T-cell (primary cell): ENCODE measurements at regions not wholly inside any gene's neighbourhood (a gene's known extent, or its start where the extent isn't known, plus 50 kb on each side); places are given as distances from the start of the nearest gene placed in this dataset.

Source experiments
- ATAC-seq, 4 experiments: fragments of 200-7000 bp in 3 of 4; fragments of 150-1000 bp in 1 of 4; cut with Tn5 transposase; replicated peaks in 1 of 4; 1 replicate in 3 of 4; 2 replicates in 1 of 4; pipeline ENCODE4 v1.10.0; 2021; ENCODE audit warnings: moderate library complexity in 3 of 4, mild to moderate bottlenecking in 2 of 4, moderate number of reproducible peaks in 1 of 4
- CTCF ChIA-PET, 2 donors: fragments of 300-600 bp; sonication (Branson Sonifier 250); formaldehyde crosslinking; loops; one replicate each; lab custom pipeline; 2022; ENCODE audit warnings: antibody characterized with exemption in 2 of 2; lab: Charles Lee
- POLR2A ChIA-PET, 2 donors: fragments of 300-600 bp; sonication (Branson Sonifier 250); formaldehyde crosslinking; loops; one replicate each; lab custom pipeline; 2022; ENCODE audit warnings: antibody characterized with exemption in 2 of 2; lab: Charles Lee
- DNase-seq, 35 experiments: peaks; one replicate each; pipeline versions ENCODE4 v3.0.0 to v3.0.0-alpha.2; 2013 to 2023
- H3K27ac ChIP-seq: one replicate; pipeline ENCODE4 v1.5.1; 2013; ENCODE audit warnings: low read length
- H3K27me3 ChIP-seq, 2 experiments: replicated peaks in 1 of 2; 1 replicate in 1 of 2; 2 replicates in 1 of 2; pipeline versions ENCODE4 v1.6.1 to v1.7.0; 2013; ENCODE audit warnings: low read length in 1 of 2, mixed read lengths in 1 of 2; ENCODE audit not compliant: control insufficient read depth in 2 of 2, insufficient read depth in 2 of 2; ENCODE audit errors: extremely low read depth in 1 of 2
- H3K36me3 ChIP-seq, 2 donors: 1 replicate in 1 of 2; 2 replicates in 1 of 2; pipeline versions ENCODE4 v1.6.1 to v1.7.0; 2013; ENCODE audit warnings: low read length in 1 of 2; ENCODE audit not compliant: control insufficient read depth in 2 of 2, insufficient read depth in 1 of 2; ENCODE audit errors: extremely low read depth in 1 of 2
- H3K4me1 ChIP-seq, 2 experiments: 1 replicate in 1 of 2; 2 replicates in 1 of 2; pipeline versions ENCODE4 v1.6.1 to v1.7.0; 2013; ENCODE audit warnings: low read length in 2 of 2, mixed read lengths in 1 of 2; ENCODE audit not compliant: insufficient read depth in 2 of 2, control insufficient read depth in 1 of 2; ENCODE audit errors: extremely low read depth in 1 of 2
- H3K4me3 ChIP-seq, 2 donors: 1 replicate in 1 of 2; 2 replicates in 1 of 2; pipeline versions ENCODE4 v1.5.1 to v1.7.0; 2013; ENCODE audit warnings: mild to moderate bottlenecking in 2 of 2, low read length in 1 of 2, moderate library complexity in 1 of 2; ENCODE audit not compliant: control insufficient read depth in 1 of 2; ENCODE audit errors: extremely low read depth in 1 of 2
- H3K9me3 ChIP-seq: 2 replicates; pipeline ENCODE4 v1.7.0; 2013
- H3K27ac Mint-ChIP-seq, 2 donors: one replicate each; pipeline ENCODE4 v1.8.0; 2020 to 2021; ENCODE audit warnings: mild to moderate bottlenecking in 2 of 2, mixed read lengths in 2 of 2
- H3K27me3 Mint-ChIP-seq, 2 donors: one replicate each; pipeline ENCODE4 v1.8.0; 2021 to 2022; ENCODE audit warnings: mixed read lengths in 2 of 2
- H3K36me3 Mint-ChIP-seq: one replicate; pipeline ENCODE4 v1.8.0; 2021; ENCODE audit warnings: mixed read lengths
- H3K4me1 Mint-ChIP-seq, 3 donors: one replicate each; pipeline ENCODE4 v1.8.0; 2020 to 2022; ENCODE audit warnings: mixed read lengths in 3 of 3, mild to moderate bottlenecking in 1 of 3
- H3K4me3 Mint-ChIP-seq, 3 donors: one replicate each; pipeline ENCODE4 v1.8.0; 2020 to 2022; ENCODE audit warnings: mild to moderate bottlenecking in 3 of 3, mixed read lengths in 3 of 3, moderate library complexity in 3 of 3
- H3K9me3 Mint-ChIP-seq, 3 donors: one replicate each; pipeline ENCODE4 v1.8.0; 2020 to 2022; ENCODE audit warnings: mixed read lengths in 3 of 3
- WGBS: methylation state at CpG from one replicate; pipeline ENCODE4 v1.1.5; 2013; ENCODE audit warnings: missing lambda C conversion rate; ENCODE audit not compliant: insufficient coverage; 5-methylcytosine and 5-hydroxymethylcytosine counted together

- H3K4me3 ChIP-seq = no peak overlapping the region
- no peak overlapping the region for H3K4me3 Mint-ChIP-seq
- no peaks in the 10 kb centered on the region for H3K4me1 ChIP-seq
- H3K27me3 Mint-ChIP-seq = peaks cover 19 to 20% of the 10 kb centered on the region in 2 donors
- no peaks in the 10 kb centered on the region for H3K4me1 Mint-ChIP-seq
- no peaks in the 10 kb centered on the region for H3K9me3 Mint-ChIP-seq
- no peaks in the 10 kb centered on the region for H3K9me3 ChIP-seq
- H3K36me3 Mint-ChIP-seq = no peaks in the 10 kb centered on the region
- peaks cover 3 to 31% of the 10 kb centered on the region in 2 experiments for H3K27me3 ChIP-seq
- ChIA-PET POLR2A (no interaction called here), CTCF (no interaction called here)
- DNase-seq = no peak
- no peak overlapping the region for H3K27ac ChIP-seq
- no peak for ATAC-seq
- H3K27ac Mint-ChIP-seq = no peak overlapping the region
- H3K36me3 ChIP-seq = no peaks in the 10 kb centered on the region
- 63% methylated on average over 3 of the region's 13 CpGs for WGBS
Measured at GRCh38 chr1:29444782-29445729, 208.7 kb downstream of the PTPRU start.

- Mint-ChIP-seq H3K36me3 (no peaks in the 10 kb centered on the region), H3K27ac (no peak overlapping the region), H3K9me3 (no peaks in the 10 kb centered on the region), H3K4me1 (no peaks in the 10 kb centered on the region), H3K27me3 (peaks cover 19 to 20% of the 10 kb centered on the region in 2 donors), H3K4me3 (no peak overlapping the region)
- H3K27me3 ChIP-seq = peaks cover 3 to 28% of the 10 kb centered on the region in 2 experiments
- POLR2A ChIA-PET = no interaction called here
- H3K4me3 ChIP-seq = no peak overlapping the region
- DNase-seq (no peak), ATAC-seq (no peak)
- 74% methylated on average over 6 of the region's 8 CpGs for WGBS
- CTCF ChIA-PET = no interaction called here
- H3K36me3 ChIP-seq = no peaks in the 10 kb centered on the region
- H3K9me3 ChIP-seq = no peaks in the 10 kb centered on the region
- H3K27ac ChIP-seq = no peak overlapping the region
- H3K4me1 ChIP-seq = no peaks in the 10 kb centered on the region
Measured at GRCh38 chr1:29444081-29444715, 207.9 kb downstream of the PTPRU start.

- DNase-seq (no peak), ATAC-seq (no peak)
- no peak overlapping the region for H3K27ac ChIP-seq
- 73% methylated on average over 5 of the region's 10 CpGs for WGBS
- no peaks in the 10 kb centered on the region for H3K36me3 ChIP-seq
- POLR2A ChIA-PET = no interaction called here
- peaks cover 31% of the 10 kb centered on the region in 2 donors for H3K27me3 Mint-ChIP-seq
- H3K4me3 Mint-ChIP-seq = no peak overlapping the region
- H3K27me3 ChIP-seq = peaks cover 3 to 34% of the 10 kb centered on the region in 2 experiments
- H3K4me1 ChIP-seq = no peaks in the 10 kb centered on the region
- H3K36me3 Mint-ChIP-seq = no peaks in the 10 kb centered on the region
- H3K9me3 Mint-ChIP-seq = no peaks in the 10 kb centered on the region
- no peak overlapping the region for H3K27ac Mint-ChIP-seq
- CTCF ChIA-PET = no interaction called here
- H3K4me3 ChIP-seq = no peak overlapping the region
- H3K4me1 Mint-ChIP-seq = no peaks in the 10 kb centered on the region
- H3K9me3 ChIP-seq = no peaks in the 10 kb centered on the region
Measured at GRCh38 chr1:29441916-29442668, 205.8 kb downstream of the PTPRU start.

- Histone ChIP-seq H3K4me3 (no peak overlapping the region), H3K27ac (no peak overlapping the region), H3K9me3 (no peaks in the 10 kb centered on the region), H3K36me3 (no peaks in the 10 kb centered on the region), H3K27me3 (peaks cover 3 to 22% of the 10 kb centered on the region in 2 experiments), H3K4me1 (no peaks in the 10 kb centered on the region)
- ATAC-seq = no peak
- ChIA-PET CTCF (no interaction called here), POLR2A (no interaction called here)
- Mint-ChIP-seq H3K27me3 (peaks cover 27 to 33% of the 10 kb centered on the region in 2 donors), H3K4me3 (no peak overlapping the region), H3K36me3 (no peaks in the 10 kb centered on the region), H3K9me3 (no peaks in the 10 kb centered on the region), H3K4me1 (no peaks in the 10 kb centered on the region), H3K27ac (no peak overlapping the region)
- 55% methylated on average over 4 of the region's 7 CpGs for WGBS
- no peak for DNase-seq
Measured at GRCh38 chr1:29439615-29440014, 203.3 kb downstream of the PTPRU start.

GRCh38 chr1:29438991-29439390 is 202.7 kb downstream of the PTPRU start:
- no peaks in the 10 kb centered on the region for H3K4me1 ChIP-seq
- peaks cover 27 to 33% of the 10 kb centered on the region in 2 donors for H3K27me3 Mint-ChIP-seq
- H3K36me3 Mint-ChIP-seq = no peaks in the 10 kb centered on the region
- ChIA-PET CTCF (no interaction called here), POLR2A (no interaction called here)
- no peaks in the 10 kb centered on the region for H3K4me1 Mint-ChIP-seq
- no peak overlapping the region for H3K4me3 ChIP-seq
- no peaks in the 10 kb centered on the region for H3K9me3 ChIP-seq
- DNase-seq (no peak), ATAC-seq (no peak)
- peaks cover 3 to 18% of the 10 kb centered on the region in 2 experiments for H3K27me3 ChIP-seq
- no peak overlapping the region for H3K27ac Mint-ChIP-seq
- H3K36me3 ChIP-seq = no peaks in the 10 kb centered on the region
- 70% methylated on average over 3 of the region's 10 CpGs for WGBS
- H3K9me3 Mint-ChIP-seq = no peaks in the 10 kb centered on the region
- H3K4me3 Mint-ChIP-seq = no peak overlapping the region
- no peak overlapping the region for H3K27ac ChIP-seq

GRCh38 chr1:29437946-29438345 is 201.6 kb downstream of the PTPRU start:
- Histone ChIP-seq H3K36me3 (no peaks in the 10 kb centered on the region), H3K9me3 (no peaks in the 10 kb centered on the region), H3K27me3 (peaks cover 3 to 24% of the 10 kb centered on the region in 2 experiments), H3K4me1 (no peaks in the 10 kb centered on the region), H3K4me3 (no peak overlapping the region), H3K27ac (no peak overlapping the region)
- H3K36me3 Mint-ChIP-seq = no peaks in the 10 kb centered on the region
- H3K9me3 Mint-ChIP-seq = no peaks in the 10 kb centered on the region
- DNase-seq = no peak
- no peak overlapping the region for H3K27ac Mint-ChIP-seq
- ATAC-seq = no peak
- CTCF ChIA-PET = no interaction called here
- no peak overlapping the region for H3K4me3 Mint-ChIP-seq
- H3K4me1 Mint-ChIP-seq = no peaks in the 10 kb centered on the region
- POLR2A ChIA-PET = no interaction called here
- H3K27me3 Mint-ChIP-seq = peaks cover 25 to 30% of the 10 kb centered on the region in 2 donors
- WGBS = 83% methylated on average over 2 of the region's 4 CpGs
